ENCODE measurements at regions not wholly inside any gene's neighbourhood (a gene's known extent, or its start where the extent isn't known, plus 50 kb on each side); places are given as distances from the start of the nearest gene placed in this dataset.

GRCh38 chr12:107597695-107598410 lies 87.7 kb upstream of the PWP1 start:
- TF ChIP-seq EP300 (IDR thresholded peaks at IDR 0.05; ENCODE audit: borderline replicate concordance) = no peak
- no peak for TF ChIP-seq NFIC (IDR thresholded peaks at IDR 0.05)
- TF ChIP-seq TCF12 (IDR thresholded peaks at IDR 0.05; ENCODE audit: low read depth) = no peak
- no peak for TF ChIP-seq YY1 (IDR thresholded peaks at IDR 0.05; ENCODE audit: low read depth)
- no peak for TF ChIP-seq FOXM1 (IDR thresholded peaks at IDR 0.05; ENCODE audit: borderline replicate concordance, low read depth)
- no peak for TF ChIP-seq CREB1 (IDR thresholded peaks at IDR 0.05; ENCODE audit: low read depth)
- no peak for TF ChIP-seq REST (IDR thresholded peaks at IDR 0.05; ENCODE audit: low read depth)
- no peak for TF ChIP-seq TAF1 (IDR thresholded peaks at IDR 0.05; ENCODE audit: low read depth)
- no peak for TF ChIP-seq TEAD4 (IDR thresholded peaks at IDR 0.05)
- TF ChIP-seq EGR1 (IDR thresholded peaks at IDR 0.05) = no peak
- TF ChIP-seq ZBTB7A (IDR thresholded peaks at IDR 0.05; ENCODE audit: low read depth) = no peak
- TF ChIP-seq RAD21 (IDR thresholded peaks at IDR 0.05; ENCODE audit: low read depth) = no peak
- no peak for TF ChIP-seq MAX (IDR thresholded peaks at IDR 0.05)
- TF ChIP-seq CEBPB (IDR thresholded peaks at IDR 0.05) = no peak
- no peak for TF ChIP-seq USF1 (IDR thresholded peaks at IDR 0.05)

GRCh38 chr12:107598906-107599305 lies 86.7 kb upstream of the PWP1 start:
- TF ChIP-seq YY1 (IDR thresholded peaks at IDR 0.05; ENCODE audit: low read depth) (no peak), TAF1 (IDR thresholded peaks at IDR 0.05; ENCODE audit: low read depth) (no peak), EP300 (IDR thresholded peaks at IDR 0.05; ENCODE audit: borderline replicate concordance) (no peak), RAD21 (IDR thresholded peaks at IDR 0.05; ENCODE audit: low read depth) (no peak), USF1 (IDR thresholded peaks at IDR 0.05) (no peak)

- TF ChIP-seq YY1 (IDR thresholded peaks at IDR 0.05; ENCODE audit: low read depth) (no peak), TAF1 (IDR thresholded peaks at IDR 0.05; ENCODE audit: low read depth) (no peak), ZBTB7A (IDR thresholded peaks at IDR 0.05; ENCODE audit: low read depth) (no peak), EP300 (IDR thresholded peaks at IDR 0.05; ENCODE audit: borderline replicate concordance) (no peak), EGR1 (IDR thresholded peaks at IDR 0.05) (no peak), CEBPB (IDR thresholded peaks at IDR 0.05) (no peak), REST (IDR thresholded peaks at IDR 0.05; ENCODE audit: low read depth) (no peak), FOXM1 (IDR thresholded peaks at IDR 0.05; ENCODE audit: borderline replicate concordance, low read depth) (no peak), MAX (IDR thresholded peaks at IDR 0.05) (no peak), TCF12 (IDR thresholded peaks at IDR 0.05; ENCODE audit: low read depth) (no peak), CREB1 (IDR thresholded peaks at IDR 0.05; ENCODE audit: low read depth) (no peak), NFIC (IDR thresholded peaks at IDR 0.05) (no peak), RAD21 (IDR thresholded peaks at IDR 0.05; ENCODE audit: low read depth) (no peak), USF1 (IDR thresholded peaks at IDR 0.05) (no peak), TEAD4 (IDR thresholded peaks at IDR 0.05) (no peak)
These were observed 84.9 kb upstream of the PWP1 start for GRCh38 chr12:107600581-107601144.

- TF ChIP-seq MAX (IDR thresholded peaks at IDR 0.05) (no peak), TAF1 (IDR thresholded peaks at IDR 0.05; ENCODE audit: low read depth) (no peak), EGR1 (IDR thresholded peaks at IDR 0.05) (no peak), EP300 (IDR thresholded peaks at IDR 0.05; ENCODE audit: borderline replicate concordance) (no peak), CREB1 (IDR thresholded peaks at IDR 0.05; ENCODE audit: low read depth) (no peak), TEAD4 (IDR thresholded peaks at IDR 0.05) (no peak), FOXM1 (IDR thresholded peaks at IDR 0.05; ENCODE audit: borderline replicate concordance, low read depth) (no peak), RAD21 (IDR thresholded peaks at IDR 0.05; ENCODE audit: low read depth) (no peak), NFIC (IDR thresholded peaks at IDR 0.05) (no peak), USF1 (IDR thresholded peaks at IDR 0.05) (no peak), CEBPB (IDR thresholded peaks at IDR 0.05) (no peak), TCF12 (IDR thresholded peaks at IDR 0.05; ENCODE audit: low read depth) (no peak), REST (IDR thresholded peaks at IDR 0.05; ENCODE audit: low read depth) (no peak), YY1 (IDR thresholded peaks at IDR 0.05; ENCODE audit: low read depth) (no peak), ZBTB7A (IDR thresholded peaks at IDR 0.05; ENCODE audit: low read depth) (no peak)
These were observed 83.2 kb upstream of the PWP1 start for GRCh38 chr12:107602446-107602845.

All from Ishikawa (cell line).